Mesothelial cell of epicardium (in vitro differentiated cells): ENCODE measurements at regions not wholly inside any gene's neighbourhood (a gene's known extent, or its start where the extent isn't known, plus 50 kb on each side); places are given as distances from the start of the nearest gene placed in this dataset.

Experiments used
- DNase-seq, 2 experiments: peaks; one replicate each; pipeline ENCODE4 v3.0.0; 2021; ENCODE audit warnings: low spot score in 2 of 2; ENCODE audit not compliant: unreplicated experiment in 2 of 2
- H3K27ac Mint-ChIP-seq: 2 replicates; pipeline ENCODE4 v1.8.0; 2021; ENCODE audit warnings: mixed read lengths
- H3K27me3 Mint-ChIP-seq: 2 replicates; pipeline ENCODE4 v1.8.0; 2021; ENCODE audit warnings: low read depth, mixed read lengths
- H3K36me3 Mint-ChIP-seq: 2 replicates; pipeline ENCODE4 v1.8.0; 2021; ENCODE audit warnings: mixed read lengths
- H3K4me1 Mint-ChIP-seq: 2 replicates; pipeline ENCODE4 v1.8.0; 2021; ENCODE audit warnings: mixed read lengths
- H3K4me3 Mint-ChIP-seq: 2 replicates; pipeline ENCODE4 v1.8.0; 2021; ENCODE audit warnings: mild to moderate bottlenecking, moderate library complexity, mixed read lengths
- H3K9me3 Mint-ChIP-seq: 2 replicates; pipeline ENCODE4 v1.8.0; 2021; ENCODE audit warnings: mixed read lengths
- CTCF ChIP-seq: fragments of 200-600 bp; sonication (generic); IDR thresholded peaks from one replicate; pipeline ENCODE4 v1.5.0; 2021; ENCODE audit warnings: antibody characterized with exemption; ENCODE audit not compliant: unreplicated experiment

GRCh38 chr2:18230668-18231067, 329.8 kb downstream of the RDH14 start:
- DNase-seq = no peak
- no peak overlapping the region for H3K4me3 Mint-ChIP-seq
- TF ChIP-seq CTCF = no peak
- H3K4me1 Mint-ChIP-seq = peaks cover 27% of the 10 kb centered on the region
- H3K27ac Mint-ChIP-seq = no peak overlapping the region
- H3K36me3 Mint-ChIP-seq = no peaks in the 10 kb centered on the region
- no peaks in the 10 kb centered on the region for H3K27me3 Mint-ChIP-seq
- H3K9me3 Mint-ChIP-seq = peaks cover 16% of the 10 kb centered on the region

GRCh38 chr2:18219676-18220075, 340.8 kb downstream of the RDH14 start:
- TF ChIP-seq CTCF = no peak
- no peak overlapping the region for H3K27ac Mint-ChIP-seq
- no peaks in the 10 kb centered on the region for H3K36me3 Mint-ChIP-seq
- no peaks in the 10 kb centered on the region for H3K4me1 Mint-ChIP-seq
- no peak overlapping the region for H3K4me3 Mint-ChIP-seq
- H3K27me3 Mint-ChIP-seq = no peaks in the 10 kb centered on the region
- DNase-seq = no peak
- no peaks in the 10 kb centered on the region for H3K9me3 Mint-ChIP-seq

- TF ChIP-seq CTCF = no peak
- no peak for DNase-seq
- no peaks in the 10 kb centered on the region for H3K36me3 Mint-ChIP-seq
- no peak overlapping the region for H3K4me3 Mint-ChIP-seq
- H3K27me3 Mint-ChIP-seq = peaks cover 3% of the 10 kb centered on the region
- H3K27ac Mint-ChIP-seq = no peak overlapping the region
- H3K4me1 Mint-ChIP-seq = no peaks in the 10 kb centered on the region
- H3K9me3 Mint-ChIP-seq = no peaks in the 10 kb centered on the region
Observed at GRCh38 chr2:18218160-18218933, 339.9 kb downstream of the KCNS3 start.

GRCh38 chr2:18214936-18215335, 336.5 kb downstream of the KCNS3 start:
- no peaks in the 10 kb centered on the region for H3K9me3 Mint-ChIP-seq
- peaks cover 11% of the 10 kb centered on the region for H3K4me1 Mint-ChIP-seq
- peaks cover 9% of the 10 kb centered on the region for H3K27me3 Mint-ChIP-seq
- H3K4me3 Mint-ChIP-seq = no peak overlapping the region
- no peak for DNase-seq
- no peaks in the 10 kb centered on the region for H3K36me3 Mint-ChIP-seq
- H3K27ac Mint-ChIP-seq = no peak overlapping the region
- TF ChIP-seq CTCF = no peak

GRCh38 chr2:18213986-18214385, 335.5 kb downstream of the KCNS3 start:
- TF ChIP-seq CTCF = no peak
- Mint-ChIP-seq H3K4me1 (peaks cover 12% of the 10 kb centered on the region), H3K27ac (no peak overlapping the region), H3K36me3 (no peaks in the 10 kb centered on the region), H3K4me3 (no peak overlapping the region), H3K27me3 (peaks cover 10% of the 10 kb centered on the region), H3K9me3 (no peaks in the 10 kb centered on the region)
- DNase-seq = no peak
